ACC112 (cell line): ENCODE measurements at regions not wholly inside any gene's neighbourhood (a gene's known extent, or its start where the extent isn't known, plus 50 kb on each side); places are given as distances from the start of the nearest gene placed in this dataset.

Experiments used
- H2AFZ ChIP-seq: fragments of 200-600 bp; sonication (generic); one replicate; pipeline ENCODE4 v1.6.0; 2017; ENCODE audit warnings: antibody characterized with exemption, low read length; ENCODE audit not compliant: unreplicated experiment
- H3K27ac ChIP-seq: fragments of 200-600 bp; sonication (generic); 2 replicates; pipeline ENCODE4 v1.5.1; 2014; ENCODE audit warnings: low read depth, mild to moderate bottlenecking, antibody characterized with exemption, low read length, moderate library complexity
- H3K27me3 ChIP-seq: fragments of 200-600 bp; sonication (generic); 2 replicates; pipeline ENCODE4 v1.6.1; 2014; ENCODE audit warnings: mild to moderate bottlenecking, antibody characterized with exemption, low read length, moderate library complexity, mixed read lengths; ENCODE audit not compliant: insufficient read depth
- H3K36me3 ChIP-seq: fragments of 200-600 bp; sonication (generic); 2 replicates; pipeline ENCODE4 v1.6.1; 2016; ENCODE audit warnings: mild to moderate bottlenecking, antibody characterized with exemption, low read length, moderate library complexity, mixed read lengths; ENCODE audit not compliant: insufficient read depth
- H3K4me1 ChIP-seq: fragments of 200-600 bp; sonication (generic); one replicate; pipeline ENCODE4 v1.6.1; 2016; ENCODE audit warnings: low read length, mixed read lengths; ENCODE audit not compliant: insufficient read depth, unreplicated experiment, control insufficient read depth
- H3K4me3 ChIP-seq: fragments of 200-600 bp; sonication (generic); 2 replicates; pipeline ENCODE4 v1.5.1; 2014; ENCODE audit warnings: mild to moderate bottlenecking, low read depth, low read length
- H3K79me2 ChIP-seq: fragments of 200-600 bp; sonication (generic); one replicate; pipeline ENCODE4 v1.6.0; 2016; ENCODE audit warnings: low read length; ENCODE audit not compliant: control insufficient read depth, unreplicated experiment, insufficient read depth

DNA sequence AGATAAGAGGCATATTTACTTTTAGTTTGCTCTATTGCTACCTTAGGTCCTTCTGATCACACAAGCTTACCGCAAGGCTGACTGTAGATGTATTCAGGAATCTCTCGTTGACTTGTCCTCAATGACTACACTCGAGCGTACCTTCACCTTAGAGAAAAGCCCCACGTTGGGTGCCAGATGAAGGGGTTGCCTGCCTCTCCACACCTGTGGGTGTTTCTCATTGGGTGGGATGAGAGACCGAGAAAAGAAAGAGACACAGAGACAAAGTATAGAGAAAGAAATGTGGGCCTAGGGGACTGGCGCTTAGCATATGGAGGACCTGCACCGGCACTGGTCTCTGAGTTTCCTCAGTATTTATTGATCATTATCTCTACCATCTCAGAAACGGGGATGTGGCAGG, 51.8 kb downstream of the ASCL4 start:
- no peak overlapping the region for H2AFZ ChIP-seq
- no peaks in the 10 kb centered on the region for H3K36me3 ChIP-seq
- H3K79me2 ChIP-seq, result no peaks in the 10 kb centered on the region
- no peak overlapping the region for H3K4me3 ChIP-seq
- H3K27me3 ChIP-seq, result peaks cover 4% of the 10 kb centered on the region; the same call in 1 of the 2 replicates
- H3K4me1 ChIP-seq, result no peaks in the 10 kb centered on the region
- no peak overlapping the region for H3K27ac ChIP-seq

DNA sequence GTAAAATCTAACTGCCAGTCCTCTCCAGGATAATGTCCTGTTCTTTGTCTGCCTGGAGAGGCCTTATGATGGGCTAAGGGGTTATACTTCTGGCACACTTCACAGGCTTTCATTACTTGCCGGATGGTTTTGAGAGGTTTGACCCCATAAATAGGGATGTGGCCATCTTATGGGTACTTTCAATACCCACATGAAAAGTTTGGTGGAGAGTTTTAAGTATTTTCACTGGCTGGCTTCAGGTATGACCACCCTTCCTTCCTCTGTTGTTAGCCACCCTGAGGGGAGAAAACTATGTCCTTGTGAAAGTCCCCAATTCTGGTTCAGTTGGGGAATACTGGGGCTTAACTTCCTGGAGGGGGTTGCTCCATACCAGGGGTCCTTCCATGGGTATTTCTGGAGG, 54.8 kb downstream of the ASCL4 start:
- no peak overlapping the region for H2AFZ ChIP-seq
- H3K79me2 ChIP-seq, result no peaks in the 10 kb centered on the region
- no peak overlapping the region for H3K4me3 ChIP-seq
- H3K27ac ChIP-seq, result no peak overlapping the region
- peaks cover 31% of the 10 kb centered on the region for H3K27me3 ChIP-seq
- no peaks in the 10 kb centered on the region for H3K36me3 ChIP-seq
- no peaks in the 10 kb centered on the region for H3K4me1 ChIP-seq

DNA sequence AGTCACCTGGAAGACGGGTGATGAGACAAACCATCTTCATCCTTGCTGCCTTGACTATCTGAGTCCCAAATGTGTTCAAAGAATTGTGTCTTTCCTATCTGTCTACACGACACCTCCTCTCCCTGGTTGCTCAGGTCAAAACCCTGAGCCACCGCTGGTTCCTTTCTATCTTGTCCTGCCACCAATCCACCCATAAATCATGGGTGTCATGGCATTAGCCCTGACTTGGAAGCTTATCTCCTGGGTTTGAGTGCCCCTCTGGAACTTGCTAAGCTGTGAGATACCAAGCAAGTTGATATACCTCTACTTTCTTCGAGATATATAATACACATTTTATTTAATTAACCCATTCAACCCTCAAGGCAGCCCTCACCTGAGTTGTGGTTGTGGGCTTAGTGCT, 57.9 kb downstream of the ASCL4 start:
- Histone ChIP-seq H3K36me3 (no peaks in the 10 kb centered on the region), H3K4me3 (no peak overlapping the region), H3K27me3 (peaks cover 57% of the 10 kb centered on the region), H3K27ac (no peak overlapping the region), H3K79me2 (no peaks in the 10 kb centered on the region), H2AFZ (no peak overlapping the region), H3K4me1 (no peaks in the 10 kb centered on the region)

DNA sequence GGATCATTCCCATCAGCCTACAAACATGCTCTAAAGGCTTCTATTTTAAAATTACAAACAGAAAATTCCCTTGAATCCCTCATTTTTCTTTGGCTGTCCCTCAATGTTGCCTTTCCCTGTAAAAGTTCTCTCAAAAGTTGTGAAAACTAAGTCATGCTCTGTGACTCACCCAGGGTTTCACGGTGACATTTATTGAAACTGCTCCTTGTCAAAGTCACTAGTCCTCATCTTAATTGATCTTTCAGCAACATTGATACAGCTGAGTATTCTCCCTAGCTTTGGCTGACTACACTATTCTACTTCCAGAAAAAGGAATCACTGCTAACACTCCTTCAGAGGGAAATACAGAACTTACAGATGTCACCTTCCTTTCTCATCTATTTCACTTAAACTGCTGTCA, 65.7 kb downstream of the ASCL4 start:
- H3K27ac ChIP-seq, result no peak overlapping the region
- H3K27me3 ChIP-seq, result peaks cover 73% of the 10 kb centered on the region
- peaks cover 7% of the 10 kb centered on the region for H3K4me1 ChIP-seq
- no peaks in the 10 kb centered on the region for H3K79me2 ChIP-seq
- no peaks in the 10 kb centered on the region for H3K36me3 ChIP-seq
- H3K4me3 ChIP-seq, result no peak overlapping the region
- H2AFZ ChIP-seq, result no peak overlapping the region

DNA sequence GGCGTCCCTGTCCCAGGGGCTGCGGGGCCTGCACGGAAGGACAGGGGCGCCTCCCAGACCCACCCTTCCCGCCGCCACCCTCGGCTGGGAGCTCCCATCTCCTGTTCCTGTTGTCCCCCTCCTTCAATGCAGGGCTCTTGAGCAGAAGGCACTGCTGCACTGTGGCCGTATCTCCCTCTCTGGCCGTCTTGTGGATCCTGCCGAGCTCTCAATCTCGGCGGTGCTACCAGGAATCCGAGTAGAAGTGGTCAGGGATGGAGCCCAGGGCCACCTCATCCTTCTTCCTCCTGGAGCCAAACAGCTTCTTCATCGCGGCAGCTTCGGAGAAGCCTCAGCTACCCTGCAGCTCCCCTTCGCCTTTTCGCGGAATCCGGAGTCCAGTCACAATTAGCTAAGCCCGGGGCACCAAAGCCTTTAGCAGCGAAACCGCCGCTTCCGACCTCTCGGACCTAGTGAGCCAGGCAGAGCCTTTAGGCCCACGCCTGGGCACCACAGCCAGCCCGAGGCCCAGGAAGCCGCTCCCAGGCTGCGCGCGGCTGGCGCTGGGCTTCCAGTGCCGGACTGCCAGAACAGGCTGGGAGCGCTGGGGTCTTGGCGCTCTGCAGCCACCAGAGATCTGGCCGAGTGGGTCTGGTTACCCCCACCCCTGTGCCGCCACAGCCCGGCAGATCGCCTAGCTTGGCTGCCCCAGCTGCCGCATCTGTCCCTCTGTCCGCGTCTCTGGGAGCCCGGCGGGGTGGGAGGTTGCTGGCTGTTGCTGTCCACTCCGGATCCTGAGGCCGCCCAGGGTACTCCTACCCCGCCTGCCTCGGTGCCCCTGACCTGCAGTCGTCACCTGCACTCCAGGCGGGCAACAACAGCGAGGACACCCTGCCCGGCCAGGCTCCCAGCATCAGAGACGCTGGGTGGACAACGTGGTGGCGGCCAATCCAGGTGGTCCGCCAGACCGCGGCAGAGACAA, 69.1 kb downstream of the ASCL4 start:
- peaks cover 7% of the 10 kb centered on the region for H3K4me1 ChIP-seq
- peak overlapping the region; percentile 39 for H2AFZ ChIP-seq
- H3K27ac ChIP-seq, result no peak overlapping the region
- H3K27me3 ChIP-seq, result peaks cover 80% of the 10 kb centered on the region
- no peaks in the 10 kb centered on the region for H3K36me3 ChIP-seq
- H3K4me3 ChIP-seq, result peak overlapping the region; percentile 64
- no peaks in the 10 kb centered on the region for H3K79me2 ChIP-seq

DNA sequence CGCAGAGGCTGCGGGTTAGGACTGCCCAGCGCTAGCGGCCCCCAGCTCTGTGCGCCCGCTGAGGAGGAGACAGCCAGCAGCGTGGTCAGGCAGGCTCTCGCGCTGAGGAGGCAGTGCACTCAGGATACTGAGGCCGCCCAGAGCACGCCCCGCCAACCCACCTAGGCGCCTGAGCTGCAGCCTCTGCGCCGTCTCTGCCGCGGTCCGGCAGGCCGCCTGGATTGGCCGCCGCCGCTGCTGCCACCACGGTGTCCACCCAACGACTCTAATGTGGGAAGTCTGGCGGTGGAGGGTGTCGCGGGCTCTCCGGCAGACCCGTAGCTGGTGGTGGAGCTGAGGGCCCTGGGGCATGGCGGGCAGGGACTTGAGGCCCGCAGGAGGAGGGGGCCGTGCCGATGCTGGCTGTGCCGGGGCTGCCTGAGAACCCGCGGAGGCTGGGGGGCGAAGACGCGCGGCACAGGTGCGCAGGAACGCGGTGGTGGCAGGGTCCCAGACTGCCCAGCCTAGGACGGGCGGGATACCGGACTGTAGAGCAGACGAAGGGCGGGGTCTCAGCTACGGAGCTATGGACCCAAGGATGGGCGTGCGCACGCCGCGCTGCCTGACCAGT, 69.9 kb downstream of the ASCL4 start:
- Histone ChIP-seq H3K27me3 (peaks cover 79% of the 10 kb centered on the region), H3K36me3 (no peaks in the 10 kb centered on the region), H3K27ac (no peak overlapping the region), H2AFZ (no peak overlapping the region), H3K4me1 (peaks cover 7% of the 10 kb centered on the region), H3K4me3 (peak overlapping the region; percentile 64), H3K79me2 (no peaks in the 10 kb centered on the region)

DNA sequence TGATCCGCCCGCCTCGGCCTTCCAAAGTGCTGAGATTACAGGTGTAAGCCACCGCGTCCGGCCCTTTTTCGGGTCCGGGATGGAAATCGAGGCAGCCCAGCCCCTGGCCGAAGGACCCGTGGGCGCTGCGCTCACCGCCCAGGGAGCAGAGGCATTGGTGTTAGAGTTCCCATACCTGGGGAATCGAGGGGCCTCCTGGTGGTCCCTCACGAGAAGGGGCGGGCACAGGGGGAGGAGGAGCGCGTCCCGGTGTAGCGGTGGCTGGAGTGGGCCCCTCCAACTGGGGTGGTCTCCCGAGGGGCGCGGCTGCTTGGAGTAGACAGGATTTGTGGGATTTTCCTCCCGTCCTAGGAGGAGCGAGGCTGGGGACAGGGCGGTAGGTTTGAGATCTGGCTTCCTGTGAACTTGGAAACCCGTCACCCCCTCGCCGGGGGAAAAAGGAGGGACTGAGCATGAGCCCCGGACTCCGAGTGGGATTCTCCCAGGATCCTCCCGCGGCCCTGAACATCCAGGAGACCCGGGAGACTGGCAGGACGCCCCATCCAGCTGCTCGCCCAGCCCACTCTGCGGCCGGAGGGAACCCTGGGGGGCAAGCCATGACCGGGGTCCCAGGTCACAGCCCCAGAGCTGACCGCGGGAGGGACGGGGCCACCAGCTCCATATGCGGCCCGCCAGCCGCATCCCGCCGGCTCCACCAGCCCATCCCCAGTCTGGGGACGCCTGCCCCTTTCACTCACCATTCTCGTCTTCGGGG, 70.9 kb downstream of the ASCL4 start:
- Histone ChIP-seq H3K4me3 (no peak overlapping the region), H3K27ac (no peak overlapping the region), H3K36me3 (no peaks in the 10 kb centered on the region), H3K4me1 (peaks cover 7% of the 10 kb centered on the region), H3K79me2 (no peaks in the 10 kb centered on the region), H3K27me3 (peaks cover 77% of the 10 kb centered on the region), H2AFZ (no peak overlapping the region)

DNA sequence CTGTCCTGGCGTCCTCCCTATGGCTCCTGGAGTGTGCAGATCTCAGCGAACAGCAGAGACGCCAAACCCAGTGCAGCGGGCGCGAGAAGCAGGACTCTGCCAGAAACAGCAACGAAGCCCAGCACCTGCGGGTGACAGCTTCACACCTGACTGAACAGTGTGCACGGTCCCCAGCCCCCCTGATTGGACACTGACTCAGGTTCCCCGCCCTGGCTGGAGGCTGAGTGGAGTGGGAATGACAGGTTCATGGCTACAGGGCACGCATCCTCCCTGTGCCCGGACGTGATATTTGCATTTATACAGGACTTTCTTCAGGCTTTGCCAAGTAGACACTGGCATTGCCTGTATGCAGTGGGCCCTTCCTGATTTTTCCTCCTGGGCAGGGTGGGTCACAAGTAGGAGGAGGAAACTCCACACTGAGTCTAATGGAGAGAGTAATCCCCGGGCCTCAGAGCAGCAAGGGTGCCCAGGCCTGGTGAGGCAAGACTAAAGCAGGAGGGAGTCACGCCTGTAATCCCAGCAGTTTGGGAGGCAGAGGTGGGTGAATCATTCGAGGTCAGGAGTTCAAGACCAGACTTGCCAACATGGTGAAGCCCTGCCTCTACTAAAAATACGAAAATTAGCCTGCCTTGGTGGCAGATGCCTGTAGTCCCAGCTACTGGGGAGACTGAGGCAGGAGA, 71.6 kb downstream of the ASCL4 start:
- no peaks in the 10 kb centered on the region for H3K36me3 ChIP-seq
- no peak overlapping the region for H2AFZ ChIP-seq
- peaks cover 79% of the 10 kb centered on the region for H3K27me3 ChIP-seq
- H3K27ac ChIP-seq, result no peak overlapping the region
- H3K4me3 ChIP-seq, result no peak overlapping the region
- H3K4me1 ChIP-seq, result peaks cover 7% of the 10 kb centered on the region
- no peaks in the 10 kb centered on the region for H3K79me2 ChIP-seq

DNA sequence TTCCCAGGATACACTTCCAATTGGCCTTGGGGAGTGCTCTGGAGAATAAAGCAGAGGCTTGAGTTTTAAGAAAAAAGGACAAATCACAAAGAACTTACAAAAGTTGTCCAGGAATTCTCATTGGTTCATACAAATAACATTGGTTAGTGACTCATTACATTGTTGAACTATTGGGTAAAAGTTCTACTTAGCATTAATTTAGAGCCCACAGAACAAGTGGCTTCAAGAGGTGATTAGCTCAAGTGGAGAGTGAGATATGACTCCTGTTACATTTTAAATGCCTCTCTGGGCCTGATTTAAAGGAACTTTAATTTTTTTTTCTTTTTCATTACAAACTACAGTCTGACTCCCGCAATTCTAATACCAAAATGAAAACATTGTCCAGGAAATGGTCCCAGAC, 72.9 kb downstream of the ASCL4 start:
- Histone ChIP-seq H3K27ac (no peak overlapping the region), H3K79me2 (no peaks in the 10 kb centered on the region), H3K27me3 (peaks cover 78% of the 10 kb centered on the region), H2AFZ (no peak overlapping the region), H3K4me3 (no peak overlapping the region), H3K4me1 (peaks cover 7% of the 10 kb centered on the region), H3K36me3 (no peaks in the 10 kb centered on the region)

DNA sequence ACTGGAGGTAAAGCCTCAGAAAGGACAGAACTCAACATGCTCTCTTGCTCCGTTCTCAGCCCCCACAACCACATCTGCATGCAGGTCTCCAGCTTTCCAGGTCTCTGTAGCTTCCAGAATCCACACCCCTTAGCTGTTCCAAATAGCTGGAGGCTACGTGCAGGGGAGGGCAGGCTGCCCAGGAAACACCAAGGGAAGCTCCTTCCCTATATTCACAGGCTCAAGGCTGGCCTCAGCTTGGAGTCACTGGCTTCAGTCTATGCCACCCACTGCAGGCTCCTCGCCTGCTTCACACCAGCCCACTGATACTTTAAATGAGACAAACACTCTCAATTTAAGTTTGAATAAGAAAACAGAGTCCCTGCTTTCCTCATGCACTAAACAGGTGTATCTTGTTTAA, 73.3 kb downstream of the ASCL4 start:
- Histone ChIP-seq H3K27me3 (peaks cover 78% of the 10 kb centered on the region), H3K36me3 (no peaks in the 10 kb centered on the region), H3K4me1 (peaks cover 7% of the 10 kb centered on the region), H3K4me3 (no peak overlapping the region), H3K79me2 (no peaks in the 10 kb centered on the region), H2AFZ (no peak overlapping the region), H3K27ac (no peak overlapping the region)
